Activated T-cell treated with anti-CD3 and anti-CD28 coated beads, Interleukin-2, amount 50 U/mL, for 72 hours (primary cell): ENCODE measurements at regions not wholly inside any gene's neighbourhood (a gene's known extent, or its start where the extent isn't known, plus 50 kb on each side); places are given as distances from the start of the nearest gene placed in this dataset.
"Not testable (repeated sequence)": the region's sequence is repeated elsewhere in the genome, so short reads cannot be mapped to it uniquely, and the experiment has no call there.

Source experiments
- ATAC-seq, 2 donors: fragments of 150-1000 bp; cut with Tn5 transposase; replicated peaks in 1 of 2; 2 replicates each; pipeline ENCODE4 v1.10.0; 2021; ENCODE audit warnings: moderate library complexity in 2 of 2, mild to moderate bottlenecking in 1 of 2
- DNase-seq, 2 donors: peaks; one replicate each; pipeline ENCODE4 v3.0.0; 2021 to 2022; ENCODE audit warnings: mixed read lengths in 1 of 2
- H3K27ac Mint-ChIP-seq: one replicate; pipeline ENCODE4 v1.8.0; 2022; ENCODE audit warnings: mild to moderate bottlenecking, moderate library complexity, mixed read lengths
- H3K27me3 Mint-ChIP-seq: one replicate; pipeline ENCODE4 v1.8.0; 2022; ENCODE audit warnings: low read depth, mixed read lengths
- H3K36me3 Mint-ChIP-seq, 2 donors: one replicate each; pipeline ENCODE4 v1.8.0; 2022; ENCODE audit warnings: mixed read lengths in 2 of 2, mild to moderate bottlenecking in 1 of 2; ENCODE audit not compliant: insufficient read depth in 2 of 2
- H3K4me1 Mint-ChIP-seq: one replicate; pipeline ENCODE4 v1.8.0; 2022; ENCODE audit warnings: low read depth, mixed read lengths
- H3K4me3 Mint-ChIP-seq, 2 donors: one replicate each; pipeline ENCODE4 v1.8.0; 2022; ENCODE audit warnings: mild to moderate bottlenecking in 2 of 2, mixed read lengths in 2 of 2, moderate library complexity in 2 of 2
- H3K9me3 Mint-ChIP-seq, 2 donors: one replicate each; pipeline ENCODE4 v1.8.0; 2022; ENCODE audit warnings: mixed read lengths in 2 of 2

GRCh38 chr10:44575601-44576380, 190.9 kb upstream of the CXCL12 start:
- Mint-ChIP-seq H3K27ac (no peak overlapping the region), H3K27me3 (no peaks in the 10 kb centered on the region), H3K4me3 (no peak overlapping the region), H3K36me3 (no peaks in the 10 kb centered on the region), H3K4me1 (no peaks in the 10 kb centered on the region), H3K9me3 (no peaks in the 10 kb centered on the region)
- ATAC-seq, result no peak
- DNase-seq, result no peak

- H3K36me3 Mint-ChIP-seq, result no peaks in the 10 kb centered on the region
- DNase-seq (no peak), ATAC-seq (no peak)
- H3K4me1 Mint-ChIP-seq, result no peaks in the 10 kb centered on the region
- no peaks in the 10 kb centered on the region for H3K27me3 Mint-ChIP-seq
- H3K27ac Mint-ChIP-seq, result no peak overlapping the region
- H3K4me3 Mint-ChIP-seq, result no peak overlapping the region
- H3K9me3 Mint-ChIP-seq, result no peaks in the 10 kb centered on the region
Measured at GRCh38 chr10:44576702-44577191, 191.8 kb upstream of the CXCL12 start.

- Mint-ChIP-seq H3K4me3 (no peak overlapping the region), H3K4me1 (no peaks in the 10 kb centered on the region), H3K36me3 (no peaks in the 10 kb centered on the region), H3K27me3 (no peaks in the 10 kb centered on the region), H3K27ac (no peak overlapping the region), H3K9me3 (no peaks in the 10 kb centered on the region)
- no peak for ATAC-seq
- no peak for DNase-seq
Measured at GRCh38 chr10:44577533-44577932, 192.6 kb upstream of the CXCL12 start.

GRCh38 chr10:44578271-44578670, 193.4 kb upstream of the CXCL12 start:
- no peaks in the 10 kb centered on the region for H3K36me3 Mint-ChIP-seq
- no peaks in the 10 kb centered on the region for H3K27me3 Mint-ChIP-seq
- no peak overlapping the region for H3K27ac Mint-ChIP-seq
- DNase-seq (no peak), ATAC-seq (no peak)
- no peaks in the 10 kb centered on the region for H3K4me1 Mint-ChIP-seq
- H3K9me3 Mint-ChIP-seq, result no peaks in the 10 kb centered on the region
- no peak overlapping the region for H3K4me3 Mint-ChIP-seq

GRCh38 chr10:44578963-44579362, 194.1 kb upstream of the CXCL12 start:
- not testable (repeated sequence) for H3K36me3 Mint-ChIP-seq, H3K4me1 Mint-ChIP-seq, DNase-seq, ATAC-seq, H3K4me3 Mint-ChIP-seq, H3K9me3 Mint-ChIP-seq, H3K27me3 Mint-ChIP-seq, H3K27ac Mint-ChIP-seq

GRCh38 chr10:44581996-44582395, 197.1 kb upstream of the CXCL12 start:
- no peaks in the 10 kb centered on the region for H3K36me3 Mint-ChIP-seq
- H3K27ac Mint-ChIP-seq, result no peak overlapping the region
- H3K4me1 Mint-ChIP-seq, result no peaks in the 10 kb centered on the region
- no peaks in the 10 kb centered on the region for H3K9me3 Mint-ChIP-seq
- no peak overlapping the region for H3K4me3 Mint-ChIP-seq
- DNase-seq (no peak), ATAC-seq (no peak)
- H3K27me3 Mint-ChIP-seq, result no peaks in the 10 kb centered on the region

GRCh38 chr10:44587488-44588318, 202.8 kb upstream of the CXCL12 start:
- ATAC-seq, result no peak
- no peaks in the 10 kb centered on the region for H3K4me1 Mint-ChIP-seq
- DNase-seq, result no peak
- H3K27ac Mint-ChIP-seq, result no peak overlapping the region
- no peaks in the 10 kb centered on the region for H3K9me3 Mint-ChIP-seq
- no peak overlapping the region for H3K4me3 Mint-ChIP-seq
- H3K36me3 Mint-ChIP-seq, result no peaks in the 10 kb centered on the region
- no peaks in the 10 kb centered on the region for H3K27me3 Mint-ChIP-seq

- no peak for ATAC-seq
- no peaks in the 10 kb centered on the region for H3K4me1 Mint-ChIP-seq
- H3K27me3 Mint-ChIP-seq, result no peaks in the 10 kb centered on the region
- H3K9me3 Mint-ChIP-seq, result no peaks in the 10 kb centered on the region
- no peak for DNase-seq
- no peak overlapping the region for H3K27ac Mint-ChIP-seq
- H3K36me3 Mint-ChIP-seq, result no peaks in the 10 kb centered on the region
- no peak overlapping the region for H3K4me3 Mint-ChIP-seq
Measured at GRCh38 chr10:44589181-44589943, 204.5 kb upstream of the CXCL12 start.

GRCh38 chr10:44589944-44590449, 205.1 kb upstream of the CXCL12 start:
- Mint-ChIP-seq H3K36me3 (no peaks in the 10 kb centered on the region), H3K27ac (no peak overlapping the region), H3K27me3 (no peaks in the 10 kb centered on the region), H3K4me1 (no peaks in the 10 kb centered on the region), H3K9me3 (no peaks in the 10 kb centered on the region), H3K4me3 (no peak overlapping the region)
- DNase-seq (no peak), ATAC-seq (no peak)

- Mint-ChIP-seq H3K4me1 (no peaks in the 10 kb centered on the region), H3K36me3 (no peaks in the 10 kb centered on the region), H3K27ac (no peak overlapping the region), H3K27me3 (no peaks in the 10 kb centered on the region), H3K4me3 (no peak overlapping the region), H3K9me3 (peaks cover 0 to 3% of the 10 kb centered on the region in 2 donors)
- no peak for ATAC-seq
- no peak for DNase-seq
Measured at GRCh38 chr10:44591911-44592310, 207.0 kb upstream of the CXCL12 start.

- Mint-ChIP-seq H3K4me1 (no peaks in the 10 kb centered on the region), H3K36me3 (no peaks in the 10 kb centered on the region), H3K27ac (no peak overlapping the region), H3K9me3 (peaks cover 0 to 5% of the 10 kb centered on the region in 2 donors), H3K4me3 (no peak overlapping the region), H3K27me3 (no peaks in the 10 kb centered on the region)
- no peak for DNase-seq
- ATAC-seq, result no peak
Measured at GRCh38 chr10:44593952-44594351, 209.1 kb upstream of the CXCL12 start.

GRCh38 chr10:44607116-44607515, 222.2 kb upstream of the CXCL12 start:
- no peak for ATAC-seq
- Mint-ChIP-seq H3K9me3 (no peaks in the 10 kb centered on the region), H3K27ac (no peak overlapping the region), H3K36me3 (no peaks in the 10 kb centered on the region), H3K4me3 (no peak overlapping the region), H3K4me1 (no peaks in the 10 kb centered on the region), H3K27me3 (no peaks in the 10 kb centered on the region)
- no peak for DNase-seq

- no peaks in the 10 kb centered on the region for H3K4me1 Mint-ChIP-seq
Measured at GRCh38 chr10:44618910-44619309, 234.0 kb upstream of the CXCL12 start.

More at GRCh38 chr10:44618910-44619309, 234.0 kb upstream of the CXCL12 start:
- DNase-seq, result no peak
- Mint-ChIP-seq H3K27ac (no peak overlapping the region), H3K9me3 (peaks cover 0 to 5% of the 10 kb centered on the region in 2 donors), H3K27me3 (no peaks in the 10 kb centered on the region), H3K36me3 (no peaks in the 10 kb centered on the region), H3K4me3 (no peak overlapping the region)
- ATAC-seq, result no peak
